Central memory CD8-positive, alpha-beta T cell (primary cell): ENCODE measurements at regions not wholly inside any gene's neighbourhood (a gene's known extent, or its start where the extent isn't known, plus 50 kb on each side); places are given as distances from the start of the nearest gene placed in this dataset.

Experiments
- ATAC-seq: fragments of 150-1000 bp; cut with Tn5 transposase; replicated peaks from 2 replicates; pipeline ENCODE4 v1.10.0; 2022; ENCODE audit warnings: mild to moderate bottlenecking, moderate FRiP score, moderate number of reproducible peaks; ENCODE audit not compliant: poor library complexity, severe bottlenecking; ENCODE audit errors: extremely low read depth
- DNase-seq, 2 donors: peaks; one replicate each; pipeline ENCODE4 v3.0.0; 2021; ENCODE audit warnings: low spot score in 2 of 2
- H3K27ac Mint-ChIP-seq: one replicate; pipeline ENCODE4 v1.8.0; 2022; ENCODE audit warnings: low read depth, mild to moderate bottlenecking, moderate library complexity, mixed read lengths
- H3K27me3 Mint-ChIP-seq: one replicate; pipeline ENCODE4 v1.8.0; 2022; ENCODE audit warnings: mixed read lengths
- H3K36me3 Mint-ChIP-seq: one replicate; pipeline ENCODE4 v1.8.0; 2022; ENCODE audit warnings: mild to moderate bottlenecking, moderate library complexity, mixed read lengths; ENCODE audit not compliant: insufficient read depth
- H3K4me1 Mint-ChIP-seq: one replicate; pipeline ENCODE4 v1.8.0; 2022; ENCODE audit warnings: mixed read lengths
- H3K4me3 Mint-ChIP-seq: one replicate; pipeline ENCODE4 v1.8.0; 2022; ENCODE audit warnings: mild to moderate bottlenecking, moderate library complexity, mixed read lengths
- H3K9me3 Mint-ChIP-seq: one replicate; pipeline ENCODE4 v1.8.0; 2022; ENCODE audit warnings: mixed read lengths

GRCh38 chr2:43040084-43040854 is 186.1 kb downstream of the ZFP36L2 start:
- no peaks in the 10 kb centered on the region for H3K27me3 Mint-ChIP-seq
- DNase-seq (no peak), ATAC-seq (no peak)

GRCh38 chr2:43039376-43040080 is 186.9 kb downstream of the ZFP36L2 start:
- H3K27me3 Mint-ChIP-seq = no peaks in the 10 kb centered on the region
- peaks cover 3% of the 10 kb centered on the region for H3K36me3 Mint-ChIP-seq
- ATAC-seq (no peak), DNase-seq (no peak)
- no peak overlapping the region for H3K27ac Mint-ChIP-seq
- H3K9me3 Mint-ChIP-seq = no peaks in the 10 kb centered on the region
- H3K4me3 Mint-ChIP-seq = no peak overlapping the region
- H3K4me1 Mint-ChIP-seq = no peaks in the 10 kb centered on the region

More at GRCh38 chr2:43040084-43040854, 186.1 kb downstream of the ZFP36L2 start:
- peaks cover 3% of the 10 kb centered on the region for H3K36me3 Mint-ChIP-seq
- no peaks in the 10 kb centered on the region for H3K9me3 Mint-ChIP-seq
- H3K4me3 Mint-ChIP-seq = no peak overlapping the region
- no peak overlapping the region for H3K27ac Mint-ChIP-seq
- H3K4me1 Mint-ChIP-seq = no peaks in the 10 kb centered on the region

- H3K27ac Mint-ChIP-seq = no peak overlapping the region
- no peak overlapping the region for H3K4me3 Mint-ChIP-seq
- H3K36me3 Mint-ChIP-seq = peaks cover 3% of the 10 kb centered on the region
These were observed 187.7 kb downstream of the ZFP36L2 start for GRCh38 chr2:43038696-43039094.

GRCh38 chr2:43038034-43038695 is 188.2 kb downstream of the ZFP36L2 start:
- Mint-ChIP-seq H3K27me3 (no peaks in the 10 kb centered on the region), H3K27ac (no peak overlapping the region), H3K36me3 (peaks cover 3% of the 10 kb centered on the region), H3K4me1 (no peaks in the 10 kb centered on the region), H3K9me3 (no peaks in the 10 kb centered on the region), H3K4me3 (no peak overlapping the region)
- ATAC-seq = no peak
- no peak for DNase-seq

More at GRCh38 chr2:43038696-43039094, 187.7 kb downstream of the ZFP36L2 start:
- Mint-ChIP-seq H3K4me1 (no peaks in the 10 kb centered on the region), H3K27me3 (no peaks in the 10 kb centered on the region), H3K9me3 (no peaks in the 10 kb centered on the region)
- no peak for ATAC-seq
- DNase-seq = no peak

GRCh38 chr2:43035922-43036321 is 190.5 kb downstream of the ZFP36L2 start:
- H3K27me3 Mint-ChIP-seq = no peaks in the 10 kb centered on the region
- ATAC-seq = no peak
- no peak overlapping the region for H3K4me3 Mint-ChIP-seq
- H3K9me3 Mint-ChIP-seq = no peaks in the 10 kb centered on the region
- peaks cover 3% of the 10 kb centered on the region for H3K36me3 Mint-ChIP-seq
- no peak overlapping the region for H3K27ac Mint-ChIP-seq
- H3K4me1 Mint-ChIP-seq = no peaks in the 10 kb centered on the region
- DNase-seq = no peak

- H3K27ac Mint-ChIP-seq = no peak overlapping the region
- ATAC-seq (no peak), DNase-seq (no peak)
- H3K27me3 Mint-ChIP-seq = no peaks in the 10 kb centered on the region
- H3K36me3 Mint-ChIP-seq = peaks cover 3% of the 10 kb centered on the region
- no peaks in the 10 kb centered on the region for H3K4me1 Mint-ChIP-seq
- H3K4me3 Mint-ChIP-seq = no peak overlapping the region
- H3K9me3 Mint-ChIP-seq = no peaks in the 10 kb centered on the region
These were observed 191.5 kb downstream of the ZFP36L2 start for GRCh38 chr2:43034921-43035320.

GRCh38 chr2:43034242-43034619 is 192.2 kb downstream of the ZFP36L2 start:
- Mint-ChIP-seq H3K27me3 (no peaks in the 10 kb centered on the region), H3K4me3 (no peak overlapping the region), H3K36me3 (no peaks in the 10 kb centered on the region), H3K27ac (no peak overlapping the region), H3K4me1 (no peaks in the 10 kb centered on the region), H3K9me3 (no peaks in the 10 kb centered on the region)
- DNase-seq (no peak), ATAC-seq (no peak)

GRCh38 chr2:43033466-43034241 is 192.8 kb downstream of the ZFP36L2 start:
- Mint-ChIP-seq H3K27ac (no peak overlapping the region), H3K4me1 (no peaks in the 10 kb centered on the region), H3K9me3 (no peaks in the 10 kb centered on the region), H3K4me3 (no peak overlapping the region), H3K27me3 (no peaks in the 10 kb centered on the region), H3K36me3 (no peaks in the 10 kb centered on the region)
- no peak for ATAC-seq
- no peak for DNase-seq

GRCh38 chr2:43033016-43033270 is 193.5 kb downstream of the ZFP36L2 start:
- Mint-ChIP-seq H3K9me3 (no peaks in the 10 kb centered on the region), H3K36me3 (no peaks in the 10 kb centered on the region), H3K4me3 (no peak overlapping the region), H3K27me3 (no peaks in the 10 kb centered on the region), H3K4me1 (no peaks in the 10 kb centered on the region), H3K27ac (no peak overlapping the region)
- DNase-seq (no peak), ATAC-seq (no peak)

- Mint-ChIP-seq H3K4me1 (no peaks in the 10 kb centered on the region), H3K36me3 (no peaks in the 10 kb centered on the region), H3K4me3 (no peak overlapping the region), H3K9me3 (no peaks in the 10 kb centered on the region), H3K27me3 (no peaks in the 10 kb centered on the region), H3K27ac (no peak overlapping the region)
- DNase-seq (no peak), ATAC-seq (no peak)
These were observed 194.0 kb downstream of the ZFP36L2 start for GRCh38 chr2:43032213-43033015.

GRCh38 chr2:43031471-43032212 is 194.8 kb downstream of the ZFP36L2 start:
- ATAC-seq = no peak
- H3K4me1 Mint-ChIP-seq = no peaks in the 10 kb centered on the region

More at GRCh38 chr2:43031471-43032212, 194.8 kb downstream of the ZFP36L2 start:
- H3K4me3 Mint-ChIP-seq = no peak overlapping the region
- no peaks in the 10 kb centered on the region for H3K36me3 Mint-ChIP-seq
- no peaks in the 10 kb centered on the region for H3K27me3 Mint-ChIP-seq
- H3K27ac Mint-ChIP-seq = no peak overlapping the region
- no peak for DNase-seq
- no peaks in the 10 kb centered on the region for H3K9me3 Mint-ChIP-seq
